GM12872 (cell line): ENCODE measurements at regions not wholly inside any gene's neighbourhood (a gene's known extent, or its start where the extent isn't known, plus 50 kb on each side); places are given as distances from the start of the nearest gene placed in this dataset.

Experiments
- CTCF ChIP-seq: IDR thresholded peaks from 3 replicates; pipeline ENCODE4 v1.5.1; 2011; ENCODE audit warnings: low read depth, mild to moderate bottlenecking, low read length, moderate library complexity; ENCODE audit not compliant: insufficient read depth

- TF ChIP-seq CTCF: no peak
These were observed 982.5 kb upstream of the CDH8 start for GRCh38 chr16:63018581-63019223.

- TF ChIP-seq CTCF: no peak
These were observed 972.5 kb upstream of the CDH8 start for GRCh38 chr16:63008688-63009087.

- TF ChIP-seq CTCF: no peak
These were observed 969.1 kb upstream of the CDH8 start for GRCh38 chr16:63005356-63005755.

- TF ChIP-seq CTCF: no peak
These were observed 953.2 kb upstream of the CDH8 start for GRCh38 chr16:62989480-62989879.

- no peak for TF ChIP-seq CTCF
These were observed 949.5 kb upstream of the CDH8 start for GRCh38 chr16:62985722-62986121.

GRCh38 chr16:62978451-62978850 is 942.2 kb upstream of the CDH8 start:
- TF ChIP-seq CTCF: no peak

- TF ChIP-seq CTCF: no peak
These were observed 941.6 kb upstream of the CDH8 start for GRCh38 chr16:62977876-62978275.
